HCT116 (cell line): ENCODE measurements at regions not wholly inside any gene's neighbourhood (a gene's known extent, or its start where the extent isn't known, plus 50 kb on each side); places are given as distances from the start of the nearest gene placed in this dataset.

Source experiments
- ATAC-seq: fragments of 200-7000 bp; cut with Tn5 transposase; 2 replicates; pipeline ENCODE4 v1.9.1; 2020; ENCODE audit warnings: mild to moderate bottlenecking, moderate library complexity
- BruUV-seq: library from RNA; stranded (reverse); fragments of 400-500 nt; replicated peaks from 2 replicates; lab custom pipeline; 2021; lab: Mats Ljungman, UMichigan
- CTCF ChIA-PET: fragments of 300-600 bp; sonication (Branson Sonifier 250); formaldehyde crosslinking; loops from one replicate; lab custom pipeline; 2021; ENCODE audit warnings: antibody characterized with exemption; lab: Charles Lee
- POLR2A ChIA-PET: fragments of 300-600, 350-600 bp; sonication (Branson Sonifier 250); formaldehyde crosslinking; loops from one replicate; lab custom pipeline; 2021; ENCODE audit warnings: antibody characterized with exemption; lab: Charles Lee
- RAD21 ChIA-PET, 2 experiments: fragments of 300-600 bp; sonication (Branson Sonifier 250); formaldehyde crosslinking; loops; one replicate each; lab custom pipeline; 2023; ENCODE audit warnings: low total read pairs in 2 of 2; ENCODE audit not compliant: uncharacterized antibody in 2 of 2, unreplicated experiment in 2 of 2, low non-redundant PET in 1 of 2; lab: Charles Lee
- DNase-seq: peaks from one replicate; pipeline ENCODE4 v3.0.0-alpha.2; 2010; ENCODE audit warnings: low read depth, low spot score
- H2AFZ ChIP-seq: fragments of 200-600 bp; shearing (Covaris generic), sonication (generic); 2 replicates; pipeline ENCODE4 v1.6.1; 2017; ENCODE audit warnings: low read depth, mixed run types, mixed read lengths, antibody characterized with exemption, low read length; ENCODE audit not compliant: poor library complexity, severe bottlenecking
- H3K27ac ChIP-seq: 2 replicates; pipeline ENCODE4 v1.5.1; 2012; ENCODE audit warnings: low read depth, low read length
- H3K27me3 ChIP-seq: fragments of 200-600 bp; sonication (generic); 2 replicates; pipeline ENCODE4 v1.6.1; 2016; ENCODE audit warnings: mixed run types, low read length, mixed read lengths; ENCODE audit not compliant: insufficient read depth
- H3K36me3 ChIP-seq, 2 experiments: fragments of 200-500 bp in 1 of 2; fragments of 200-600 bp in 1 of 2; sonication (Bioruptor generic) in 1 of 2; sonication (generic) in 1 of 2; 2 replicates each; pipeline versions ENCODE4 v1.5.1 to v1.6.1; 2014 to 2016; ENCODE audit warnings: low read length in 2 of 2, inconsistent platforms in 1 of 2, mixed read lengths in 1 of 2, mixed run types in 1 of 2; ENCODE audit not compliant: insufficient read depth in 2 of 2, control insufficient read depth in 1 of 2
- H3K4me1 ChIP-seq, 2 experiments: fragments of 200-600 bp in 1 of 2; sonication (generic) in 1 of 2; 2 replicates each; pipeline versions ENCODE4 v1.5.1 to v1.6.1; 2012 to 2017; ENCODE audit warnings: low read length in 2 of 2, inconsistent platforms in 1 of 2, mild to moderate bottlenecking in 1 of 2, mixed read lengths in 1 of 2, mixed run types in 1 of 2, moderate library complexity in 1 of 2; ENCODE audit not compliant: insufficient read depth in 2 of 2, control insufficient read depth in 1 of 2
- H3K4me2 ChIP-seq: fragments of 200-600 bp; sonication (generic); 2 replicates; pipeline ENCODE4 v1.6.1; 2017; ENCODE audit warnings: mixed run types, low read length, mixed read lengths
- H3K4me3 ChIP-seq, 2 experiments: fragments of 200-600 bp in 1 of 2; sonication (generic) in 1 of 2; replicated peaks in 1 of 2; 2 replicates each; pipeline ENCODE4 v1.5.1; 2011 to 2016; ENCODE audit warnings: low read length in 2 of 2, control low read depth in 1 of 2, low read depth in 1 of 2, mild to moderate bottlenecking in 1 of 2, mixed read lengths in 1 of 2, mixed run types in 1 of 2
- H3K79me2 ChIP-seq: fragments of 200-600 bp; sonication (generic); 2 replicates; pipeline ENCODE4 v1.6.1; 2017; ENCODE audit warnings: mild to moderate bottlenecking, mixed run types, low read length, moderate library complexity, mixed read lengths; ENCODE audit not compliant: insufficient read depth
- H3K9ac ChIP-seq: fragments of 200-600 bp; sonication (generic); 2 replicates; pipeline ENCODE4 v1.6.1; 2016; ENCODE audit warnings: low read length, mixed read lengths
- H3K9me2 ChIP-seq: fragments of 200-600 bp; sonication (generic), shearing (Covaris generic); 2 replicates; pipeline ENCODE4 v1.6.1; 2017; ENCODE audit warnings: mixed run types, mild to moderate bottlenecking, moderate library complexity; ENCODE audit not compliant: insufficient read depth
- H3K9me3 ChIP-seq, 2 experiments: fragments of 200-500 bp in 1 of 2; fragments of 200-600 bp in 1 of 2; sonication (Bioruptor generic) in 1 of 2; sonication (generic) in 1 of 2; 2 replicates each; pipeline ENCODE4 v1.6.1; 2014 to 2017; ENCODE audit warnings: low read length in 2 of 2, mixed read lengths in 2 of 2, inconsistent platforms in 1 of 2, low read depth in 1 of 2, mild to moderate bottlenecking in 1 of 2, mixed run types in 1 of 2, moderate library complexity in 1 of 2; ENCODE audit not compliant: control insufficient read depth in 1 of 2, insufficient read depth in 1 of 2
- H4K20me1 ChIP-seq: fragments of 200-600 bp; sonication (generic), shearing (Covaris generic); 2 replicates; pipeline ENCODE4 v1.6.1; 2017; ENCODE audit warnings: mixed run types, mild to moderate bottlenecking, moderate library complexity; ENCODE audit not compliant: insufficient read depth
- EGR1 ChIP-seq: IDR thresholded peaks from 2 replicates; pipeline ENCODE4 v1.6.1; 2012; ENCODE audit warnings: low read depth
- EZH2phosphoT487 ChIP-seq: fragments of 200-600 bp; IDR thresholded peaks from 2 replicates; pipeline ENCODE4 v1.6.1; 2018; ENCODE audit warnings: antibody characterized with exemption, borderline replicate concordance
- POLR2A ChIP-seq: IDR thresholded peaks from 2 replicates; pipeline ENCODE4 v1.7.0; 2011; ENCODE audit warnings: borderline replicate concordance; ENCODE audit not compliant: insufficient read depth, insufficient read length; ENCODE audit errors: extremely low read depth
- SP1 ChIP-seq: IDR thresholded peaks from 2 replicates; pipeline ENCODE4 v1.6.1; 2012; ENCODE audit warnings: low read depth
- intact Hi-C: fragments of 100-400 bp; cut with micrococcal nuclease; formaldehyde crosslinking; loops from 2 replicates; pipeline ENCODE4 v1.10.0; 2022
- TF ChIP-seq, protein P1 (sequence below), 3 experiments: fragments of 200-600 bp in 1 of 3; sonication (generic) in 1 of 3; IDR thresholded peaks in 2 of 3; conservative IDR thresholded peaks in 1 of 3; 2 replicates each; pipeline ENCODE4 v1.5.1; 2012 to 2017; ENCODE audit warnings: low read depth in 2 of 3, low read length in 2 of 3, antibody characterized with exemption in 1 of 3, borderline replicate concordance in 1 of 3, control low read depth in 1 of 3, mild to moderate bottlenecking in 1 of 3, mixed read lengths in 1 of 3, mixed run types in 1 of 3, moderate library complexity in 1 of 3; ENCODE audit not compliant: insufficient read depth in 1 of 3

DNA sequence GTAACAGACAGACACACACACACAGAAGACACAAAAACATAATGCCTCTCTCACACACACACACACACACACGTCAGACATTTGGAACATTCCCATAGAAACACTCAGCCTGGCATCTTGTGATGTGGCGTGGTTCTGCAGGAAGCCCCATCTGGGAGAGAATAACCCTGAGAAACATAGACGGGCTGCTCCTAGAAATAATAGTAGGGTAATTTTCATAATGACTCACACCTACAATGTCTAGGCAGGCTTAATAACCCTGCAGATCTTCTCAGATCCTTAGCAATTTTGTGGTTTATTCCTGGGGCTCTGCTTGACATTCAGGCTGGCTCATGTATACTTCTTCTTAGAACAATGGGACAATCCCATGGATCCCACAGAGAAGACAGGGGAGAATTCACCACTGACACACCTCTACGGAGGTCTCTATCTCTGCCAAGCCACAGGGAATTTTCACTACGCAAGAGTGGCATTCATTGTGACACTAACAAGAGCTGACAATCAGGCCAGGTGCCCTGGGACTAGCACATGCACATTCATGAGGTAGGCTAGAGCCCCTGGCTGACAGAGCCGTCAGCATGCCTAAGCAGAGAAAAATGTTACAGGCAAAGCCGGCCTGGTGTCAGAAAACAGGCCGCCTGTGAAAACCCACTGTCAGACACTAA lies 631.5 kb upstream of the TSPY4 start:
- no peak overlapping the region for H2AFZ ChIP-seq
- ChIA-PET POLR2A (no interaction called here), RAD21 (no interaction called here), CTCF (no interaction called here)
- DNase-seq: no peak
- no peak overlapping the region for H3K4me2 ChIP-seq
- H3K4me3 ChIP-seq: no peak overlapping the region
- BruUV-seq: no TSS peak
- H3K79me2 ChIP-seq: no peaks in the 10 kb centered on the region
- no peak overlapping the region for H3K27ac ChIP-seq
- no peaks in the 10 kb centered on the region for H3K36me3 ChIP-seq
- intact Hi-C loops: no loop called here
- no peaks in the 10 kb centered on the region for H3K4me1 ChIP-seq
- no peaks in the 10 kb centered on the region for H3K9me3 ChIP-seq
- no peaks in the 10 kb centered on the region for H3K27me3 ChIP-seq
- no peaks in the 10 kb centered on the region for H4K20me1 ChIP-seq
- no peak for TF ChIP-seq POLR2A
- TF ChIP-seq SP1: no peak
- no peaks in the 10 kb centered on the region for H3K9me2 ChIP-seq
- ATAC-seq: no peak
- H3K9ac ChIP-seq: no peak overlapping the region

DNA sequence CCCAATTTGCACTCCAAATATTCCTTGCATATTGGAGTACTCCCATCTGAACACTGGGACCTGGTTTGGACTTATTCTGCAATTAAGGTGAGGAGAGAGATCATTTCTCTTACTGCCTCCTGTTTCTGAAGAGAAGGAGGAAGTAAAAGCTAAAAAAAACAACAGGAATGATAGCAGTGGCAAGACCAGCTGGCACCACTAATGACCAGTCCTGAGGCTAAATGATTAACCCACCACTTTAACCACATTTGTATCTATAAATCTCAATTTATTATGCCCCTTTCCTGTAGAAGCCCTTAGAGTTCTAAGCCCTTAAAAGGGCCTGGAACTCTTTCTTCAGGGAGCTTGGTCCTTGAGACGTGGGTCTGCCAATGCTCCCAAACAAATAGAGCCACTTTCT lies 625.0 kb upstream of the TSPY4 start:
- BruUV-seq: no TSS peak
- POLR2A ChIA-PET: no interaction called here
- no peaks in the 10 kb centered on the region for H3K36me3 ChIP-seq

More for the DNA sequence above, 625.0 kb upstream of the TSPY4 start:
- no peak for ATAC-seq
- Histone ChIP-seq H3K79me2 (no peaks in the 10 kb centered on the region), H3K27ac (no peak overlapping the region), H2AFZ (no peak overlapping the region), H3K4me1 (no peaks in the 10 kb centered on the region), H3K27me3 (no peaks in the 10 kb centered on the region), H3K9me2 (no peaks in the 10 kb centered on the region), H3K9ac (no peak overlapping the region), H3K4me2 (no peak overlapping the region), H3K4me3 (no peak overlapping the region), H3K9me3 (no peaks in the 10 kb centered on the region), H4K20me1 (no peaks in the 10 kb centered on the region)
- no peak for DNase-seq
- intact Hi-C loops: no loop called here
- ChIA-PET RAD21 (no interaction called here), CTCF (no interaction called here)
- no peak for TF ChIP-seq SP1
- TF ChIP-seq EZH2phosphoT487: no peak
- TF ChIP-seq, protein P1, sequence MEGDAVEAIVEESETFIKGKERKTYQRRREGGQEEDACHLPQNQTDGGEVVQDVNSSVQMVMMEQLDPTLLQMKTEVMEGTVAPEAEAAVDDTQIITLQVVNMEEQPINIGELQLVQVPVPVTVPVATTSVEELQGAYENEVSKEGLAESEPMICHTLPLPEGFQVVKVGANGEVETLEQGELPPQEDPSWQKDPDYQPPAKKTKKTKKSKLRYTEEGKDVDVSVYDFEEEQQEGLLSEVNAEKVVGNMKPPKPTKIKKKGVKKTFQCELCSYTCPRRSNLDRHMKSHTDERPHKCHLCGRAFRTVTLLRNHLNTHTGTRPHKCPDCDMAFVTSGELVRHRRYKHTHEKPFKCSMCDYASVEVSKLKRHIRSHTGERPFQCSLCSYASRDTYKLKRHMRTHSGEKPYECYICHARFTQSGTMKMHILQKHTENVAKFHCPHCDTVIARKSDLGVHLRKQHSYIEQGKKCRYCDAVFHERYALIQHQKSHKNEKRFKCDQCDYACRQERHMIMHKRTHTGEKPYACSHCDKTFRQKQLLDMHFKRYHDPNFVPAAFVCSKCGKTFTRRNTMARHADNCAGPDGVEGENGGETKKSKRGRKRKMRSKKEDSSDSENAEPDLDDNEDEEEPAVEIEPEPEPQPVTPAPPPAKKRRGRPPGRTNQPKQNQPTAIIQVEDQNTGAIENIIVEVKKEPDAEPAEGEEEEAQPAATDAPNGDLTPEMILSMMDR (IDR thresholded peaks at IDR 0.05 in 2 of 3, conservative IDR thresholded peaks at IDR 0.05 in 1 of 3; ENCODE audit: borderline replicate concordance in 1 of 3, insufficient read depth in 1 of 3, low read depth in 2 of 3, low read length in 2 of 3): no peak
- no peak for TF ChIP-seq EGR1
